ENCODE measurements at regions not wholly inside any gene's neighbourhood (a gene's known extent, or its start where the extent isn't known, plus 50 kb on each side); places are given as distances from the start of the nearest gene placed in this dataset.

- DNase-seq (ENCODE audit: low spot score) = no peak
Observed at GRCh38 chr14:84532016-84532415, 997.9 kb upstream of the FLRT2 start.

GRCh38 chr14:84533181-84533725 lies 996.7 kb upstream of the FLRT2 start:
- DNase-seq (ENCODE audit: low spot score) = no peak

GRCh38 chr14:84533791-84534190 lies 996.2 kb upstream of the FLRT2 start:
- no peak for DNase-seq (ENCODE audit: low spot score)

GRCh38 chr14:84535484-84535883 lies 994.5 kb upstream of the FLRT2 start:
- DNase-seq (ENCODE audit: low spot score) = no peak

GRCh38 chr14:84535976-84536375 lies 994.0 kb upstream of the FLRT2 start:
- no peak for DNase-seq (ENCODE audit: low spot score)

GRCh38 chr14:84541018-84541417 lies 988.9 kb upstream of the FLRT2 start:
- DNase-seq (ENCODE audit: low spot score) = no peak

- DNase-seq (ENCODE audit: low spot score) = no peak
Observed at GRCh38 chr14:84543859-84544258, 986.1 kb upstream of the FLRT2 start.

GRCh38 chr14:84544486-84545131 lies 985.3 kb upstream of the FLRT2 start:
- DNase-seq (ENCODE audit: low spot score) = no peak

- no peak for DNase-seq (ENCODE audit: low spot score)
Observed at GRCh38 chr14:84546236-84546635, 983.7 kb upstream of the FLRT2 start.

- no peak for DNase-seq (ENCODE audit: low spot score)
Observed at GRCh38 chr14:84554136-84554535, 975.8 kb upstream of the FLRT2 start.

GRCh38 chr14:84555493-84555892 lies 974.5 kb upstream of the FLRT2 start:
- no peak for DNase-seq (ENCODE audit: low spot score)

- no peak for DNase-seq (ENCODE audit: low spot score)
Observed at GRCh38 chr14:84566109-84566508, 963.8 kb upstream of the FLRT2 start.

GRCh38 chr14:84575681-84576080 lies 954.3 kb upstream of the FLRT2 start:
- no peak for DNase-seq (ENCODE audit: low spot score)

- DNase-seq (ENCODE audit: low spot score) = no peak
Observed at GRCh38 chr14:84579292-84579691, 950.7 kb upstream of the FLRT2 start.

GRCh38 chr14:84581041-84581440 lies 948.9 kb upstream of the FLRT2 start:
- DNase-seq (ENCODE audit: low spot score) = no peak

- no peak for DNase-seq (ENCODE audit: low spot score)
Observed at GRCh38 chr14:84584511-84584910, 945.4 kb upstream of the FLRT2 start.

- DNase-seq (ENCODE audit: low spot score) = no peak
Observed at GRCh38 chr14:84591827-84592445, 938.0 kb upstream of the FLRT2 start.

GRCh38 chr14:84592770-84593169 lies 937.2 kb upstream of the FLRT2 start:
- no peak for DNase-seq (ENCODE audit: low spot score)

- no peak for DNase-seq (ENCODE audit: low spot score)
Observed at GRCh38 chr14:84610086-84610485, 919.9 kb upstream of the FLRT2 start.

- no peak for DNase-seq (ENCODE audit: low spot score)
Observed at GRCh38 chr14:84622357-84622756, 907.6 kb upstream of the FLRT2 start.

- no peak for DNase-seq (ENCODE audit: low spot score)
Observed at GRCh38 chr14:84643446-84643845, 886.5 kb upstream of the FLRT2 start.

- DNase-seq (ENCODE audit: low spot score) = no peak
Observed at GRCh38 chr14:84646786-84647500, 883.0 kb upstream of the FLRT2 start.

- no peak for DNase-seq (ENCODE audit: low spot score)
Observed at GRCh38 chr14:84655014-84655413, 874.9 kb upstream of the FLRT2 start.
